ENCODE measurements at regions not wholly inside any gene's neighbourhood (a gene's known extent, or its start where the extent isn't known, plus 50 kb on each side); places are given as distances from the start of the nearest gene placed in this dataset.

DNA sequence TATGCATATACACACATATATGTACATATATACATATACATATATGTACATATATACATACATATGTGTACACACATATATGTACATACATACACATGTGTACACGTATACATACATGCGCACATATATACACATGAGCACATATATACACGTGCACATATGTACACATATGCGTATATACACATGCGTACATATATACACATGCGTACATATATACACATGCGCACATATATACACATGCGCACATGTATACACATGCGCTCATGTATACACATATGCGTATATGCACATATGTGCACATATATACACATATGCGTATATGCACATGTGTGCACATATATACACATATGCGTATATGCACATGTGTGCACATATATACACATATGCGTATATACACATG, 353.0 kb downstream of the EDEM1 start:
- no peak for DNase-seq (ENCODE audit: low read depth in 2 of 3, low spot score in 2 of 3)

DNA sequence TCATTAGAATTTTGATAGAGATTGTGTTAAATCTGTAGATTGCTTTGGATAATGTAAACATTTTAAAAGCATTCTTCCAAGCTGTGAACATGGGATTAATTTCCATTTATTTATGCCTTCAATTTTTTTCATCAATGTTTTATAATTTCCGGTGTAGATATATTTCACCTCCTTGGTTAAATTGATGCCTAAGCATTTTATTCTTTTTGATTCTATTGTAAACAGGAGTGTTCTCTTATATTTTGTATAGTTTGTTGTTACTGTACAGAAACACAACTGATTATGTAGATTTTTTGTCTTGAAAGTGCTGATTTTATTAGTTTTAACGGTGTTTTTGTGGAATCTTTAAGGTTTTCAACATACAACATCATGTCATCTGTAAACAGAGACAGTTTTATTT, 355.0 kb downstream of the EDEM1 start:
- no peak for DNase-seq (ENCODE audit: low read depth in 2 of 3, low spot score in 2 of 3)

DNA sequence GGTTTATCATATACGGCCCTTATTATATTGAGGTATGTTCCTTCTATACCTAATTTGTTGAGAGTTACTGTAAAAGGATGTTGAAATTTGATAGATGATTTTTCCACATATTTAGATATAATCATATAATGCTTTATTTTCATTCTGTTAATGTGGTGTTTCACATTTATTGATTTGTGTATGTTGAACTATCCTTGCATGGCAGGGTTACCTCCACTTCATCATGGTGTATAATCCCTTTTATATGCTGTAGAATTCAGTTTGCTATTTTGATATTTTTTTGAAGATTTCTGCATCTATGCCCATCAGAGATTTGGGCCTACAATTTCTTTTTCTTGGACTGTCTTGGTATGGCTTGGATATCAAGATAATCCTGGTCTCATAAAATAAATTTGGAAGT, 355.5 kb downstream of the EDEM1 start:
- DNase-seq (ENCODE audit: low read depth in 2 of 3, low spot score in 2 of 3) = no peak

DNA sequence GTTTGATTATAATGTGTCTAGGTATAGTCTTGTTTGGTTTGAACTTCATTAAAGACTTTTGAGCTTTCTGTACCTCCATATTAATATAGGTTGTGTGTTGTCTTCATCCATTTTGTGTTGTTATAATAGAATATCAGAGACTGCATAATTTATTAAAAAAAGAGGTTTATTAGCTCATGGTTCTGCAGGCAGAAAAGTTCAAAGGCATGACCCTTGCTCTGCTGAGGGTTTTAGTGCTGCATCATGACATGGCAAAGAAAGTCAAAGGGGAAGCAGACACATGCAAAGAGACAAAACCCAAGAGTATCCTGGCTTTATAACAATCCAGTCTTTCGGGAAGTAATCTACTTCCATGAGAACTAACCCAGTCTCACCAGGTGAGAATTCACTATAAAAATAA, 358.2 kb downstream of the EDEM1 start:
- no peak for DNase-seq (ENCODE audit: low read depth in 2 of 3, low spot score in 2 of 3)

DNA sequence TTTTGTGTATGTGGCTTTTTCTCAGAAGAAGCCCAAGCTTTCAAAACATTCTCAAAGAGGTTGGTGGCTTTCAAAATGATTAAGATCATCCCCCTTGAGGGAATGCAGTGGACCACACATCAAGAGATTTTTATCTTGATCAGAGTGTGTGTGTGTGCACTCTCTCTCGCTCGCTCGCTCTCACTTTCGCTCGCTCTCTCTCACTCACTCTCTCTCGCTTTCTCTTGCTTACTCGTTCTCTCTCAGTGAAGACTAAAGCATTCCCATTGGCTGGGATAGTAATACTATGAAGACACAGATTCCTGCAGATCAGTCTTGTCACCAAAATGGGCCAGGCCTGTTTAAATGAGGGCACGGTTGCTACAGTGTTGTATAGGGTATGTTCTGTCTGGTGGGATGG, 365.7 kb downstream of the EDEM1 start:
- no peak for DNase-seq (ENCODE audit: low read depth in 2 of 3, low spot score in 2 of 3)

DNA sequence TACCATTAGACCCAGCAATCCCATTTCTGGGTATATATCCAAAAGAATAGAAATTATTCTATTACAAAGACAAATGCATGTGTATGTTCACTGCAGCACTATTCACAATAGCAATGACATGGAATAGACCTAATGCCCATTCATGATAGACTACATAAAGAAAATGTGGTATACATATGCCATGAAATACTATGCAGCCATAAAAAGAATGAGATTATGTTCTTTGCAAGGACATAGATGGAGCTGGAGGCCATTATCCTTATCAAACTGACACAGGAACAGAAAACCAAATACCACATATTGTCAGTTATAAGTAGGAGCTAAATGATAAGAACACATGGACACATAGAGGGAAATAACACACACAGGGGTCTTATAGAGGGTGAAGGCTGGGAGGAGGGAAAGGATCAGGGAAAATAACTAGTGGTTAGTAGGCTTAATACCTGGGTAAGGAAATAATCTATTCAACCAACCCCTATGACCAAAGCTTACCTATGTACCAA, 366.8 kb downstream of the EDEM1 start:
- no peak for DNase-seq (ENCODE audit: low read depth in 2 of 3, low spot score in 2 of 3)

DNA sequence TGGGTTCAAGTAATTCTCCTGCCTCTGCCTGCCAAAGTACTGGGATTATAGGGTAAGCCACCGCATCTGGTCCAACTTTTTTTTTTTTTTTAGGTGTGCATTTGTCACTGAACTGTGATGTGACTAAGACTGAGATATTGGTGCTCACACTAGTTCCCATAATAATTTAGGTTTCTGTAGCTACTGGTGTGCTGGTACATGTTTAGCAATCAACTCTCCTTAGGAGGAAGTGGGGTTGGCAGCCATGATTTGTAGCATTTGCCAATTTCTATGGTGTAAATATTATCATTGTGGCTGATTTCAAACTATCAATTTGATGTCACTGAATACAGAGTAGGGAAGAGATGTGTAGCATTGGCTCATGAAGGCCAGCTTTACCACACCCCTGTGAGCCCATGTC, 372.7 kb downstream of the EDEM1 start:
- no peak for DNase-seq (ENCODE audit: low read depth in 2 of 3, low spot score in 2 of 3)

DNA sequence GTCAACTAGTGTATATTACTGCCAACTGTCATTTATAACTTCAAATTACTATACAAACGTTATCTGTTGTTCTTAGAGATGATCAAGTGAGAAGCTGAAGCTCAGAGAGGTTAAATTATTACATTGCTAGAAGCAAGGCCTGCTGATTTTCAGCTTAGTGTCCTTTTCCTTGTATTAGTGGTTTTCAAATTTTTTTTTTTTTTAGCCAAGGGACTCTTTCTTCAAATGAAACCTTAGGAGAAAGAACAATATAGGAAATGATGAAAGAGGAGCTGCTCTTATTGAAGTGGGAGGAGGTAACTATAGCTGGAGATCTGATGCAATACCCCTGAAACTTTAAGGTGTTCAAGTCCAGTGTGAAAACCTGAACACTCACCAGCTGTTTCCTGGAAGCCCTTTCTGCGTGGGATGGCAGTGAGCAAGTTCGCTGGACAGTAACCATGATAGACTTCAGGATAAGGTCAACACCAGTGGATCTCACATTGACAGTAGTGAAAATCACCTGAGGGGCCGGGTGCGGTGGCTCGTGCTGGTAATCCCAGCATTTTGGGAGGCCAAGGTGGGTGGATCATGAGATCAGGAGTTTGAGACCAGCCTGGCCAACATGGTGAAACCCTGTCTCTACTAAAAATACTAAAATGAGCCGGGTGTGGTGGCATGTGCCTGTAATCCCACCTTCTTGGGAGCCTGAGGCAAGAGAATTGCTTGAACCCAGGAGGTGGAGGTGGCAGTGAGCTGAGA, 376.2 kb downstream of the EDEM1 start:
- DNase-seq (ENCODE audit: low read depth in 2 of 3, low spot score in 2 of 3) = no peak

DNA sequence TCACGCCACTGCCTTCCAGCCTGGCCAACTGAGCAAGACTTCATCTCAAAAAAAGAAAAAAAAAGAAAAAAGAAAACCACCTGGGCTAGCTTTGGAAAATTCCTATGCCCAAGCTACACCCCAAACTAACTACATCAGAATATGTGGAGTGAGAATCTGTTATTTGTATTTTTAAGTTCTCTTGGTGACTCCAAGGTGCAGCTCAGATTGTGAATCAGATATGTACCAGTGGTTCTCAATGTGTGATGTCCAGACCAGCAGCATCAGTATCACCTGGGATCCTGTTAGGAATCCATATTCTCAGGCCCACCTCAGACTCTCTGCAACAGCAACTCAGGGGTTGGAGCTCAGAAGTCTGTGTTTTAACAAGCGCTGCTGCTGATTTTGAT, 376.8 kb downstream of the EDEM1 start:
- no peak for DNase-seq (ENCODE audit: low read depth in 2 of 3, low spot score in 2 of 3)

DNA sequence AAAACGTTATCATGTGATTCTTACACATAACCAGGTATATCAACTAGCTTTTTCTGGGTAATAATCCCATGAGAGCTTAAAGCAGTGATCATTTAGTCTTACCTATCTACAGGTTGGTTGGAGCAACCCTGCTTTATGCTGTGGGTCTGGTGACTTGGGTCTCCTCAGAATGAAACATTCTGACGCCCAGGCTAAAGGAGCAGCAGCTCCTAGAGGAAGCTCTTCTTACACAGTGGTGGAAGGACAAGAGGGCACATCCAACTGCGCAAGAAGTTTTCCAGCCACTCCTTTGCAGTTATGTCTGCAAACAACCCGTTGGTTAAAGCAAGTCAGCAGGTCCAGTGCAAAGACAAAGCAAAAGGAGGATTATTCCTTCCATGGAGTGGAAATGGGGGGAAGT, 377.5 kb downstream of the EDEM1 start:
- no peak for DNase-seq (ENCODE audit: low read depth in 2 of 3, low spot score in 2 of 3)

DNA sequence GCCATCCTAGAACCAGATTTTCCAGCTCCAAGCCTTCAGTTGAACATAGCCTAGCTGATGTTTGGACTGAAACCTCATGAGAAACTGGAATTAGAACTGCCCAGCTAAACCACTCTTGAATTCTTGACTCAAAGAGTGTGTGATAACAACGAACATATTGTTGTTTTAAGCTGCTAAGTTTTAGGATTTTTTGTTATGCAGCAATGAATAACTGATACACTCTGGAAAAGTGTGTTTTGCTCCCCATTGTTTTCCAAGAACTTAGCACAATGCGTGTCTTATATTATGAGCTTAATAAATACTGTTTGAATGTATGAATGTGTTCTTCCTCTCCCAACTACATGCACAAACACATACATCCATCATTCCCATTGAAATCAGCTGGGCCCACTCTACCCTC, 379.6 kb downstream of the EDEM1 start:
- DNase-seq (ENCODE audit: low read depth in 2 of 3, low spot score in 2 of 3) = no peak

DNA sequence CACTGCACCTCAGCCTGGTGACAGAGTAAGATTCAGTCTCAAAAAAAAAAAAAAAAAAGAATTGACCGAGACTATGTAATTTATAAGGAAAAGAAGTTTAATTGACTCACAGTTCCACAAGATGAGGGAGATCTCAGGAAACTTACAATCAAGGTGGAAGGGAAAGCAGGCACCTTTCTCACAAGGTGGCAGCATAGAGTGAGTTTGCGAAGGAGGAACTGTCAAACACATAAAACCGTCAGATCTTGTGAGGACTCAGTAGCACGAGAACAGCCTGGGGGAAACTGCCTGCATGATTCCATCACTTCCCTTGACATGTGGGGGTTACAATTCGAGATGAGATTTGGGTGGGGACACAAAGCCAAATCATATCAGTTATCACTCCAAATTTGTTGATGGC, 380.9 kb downstream of the EDEM1 start:
- DNase-seq (ENCODE audit: low read depth in 2 of 3, low spot score in 2 of 3) = no peak

DNA sequence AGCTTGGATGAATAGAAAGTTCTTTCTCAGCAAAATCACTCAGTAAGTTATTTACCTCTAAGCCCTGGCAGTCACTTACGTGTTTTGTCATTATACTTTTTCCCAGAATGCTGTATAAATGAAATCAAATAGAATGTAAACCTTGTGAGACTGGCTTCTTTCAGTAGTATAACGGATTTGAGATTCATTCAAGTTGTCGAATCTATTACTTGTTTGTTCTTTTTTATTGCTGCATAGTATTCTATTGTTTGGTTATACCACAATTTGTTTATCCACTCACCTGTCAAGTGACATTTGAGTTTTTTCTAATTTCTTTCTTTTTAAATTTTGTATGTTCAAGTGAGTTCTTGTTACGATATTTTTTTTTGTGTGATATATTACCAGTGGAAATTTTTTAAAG, 381.6 kb downstream of the EDEM1 start:
- DNase-seq (ENCODE audit: low read depth in 2 of 3, low spot score in 2 of 3) = no peak

DNA sequence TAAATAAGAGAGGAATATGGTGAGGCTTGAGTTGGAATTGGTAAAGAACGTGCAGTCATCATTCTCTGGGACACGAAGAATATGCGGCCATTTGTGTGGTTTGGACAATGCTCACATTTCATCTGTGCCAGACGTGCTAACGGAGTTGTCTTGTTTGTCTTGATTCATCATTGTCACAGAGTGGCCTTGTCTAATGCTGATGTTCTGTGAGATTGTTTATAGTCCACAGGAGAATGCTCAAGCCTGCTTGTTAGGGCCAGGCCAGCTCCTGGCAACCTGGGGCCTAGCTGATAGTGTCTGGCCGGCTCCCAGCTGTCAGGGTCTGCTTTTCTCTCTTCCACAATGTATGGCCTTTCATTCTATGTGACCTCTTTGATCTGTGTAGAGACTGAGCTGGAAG, 384.7 kb downstream of the EDEM1 start:
- no peak for DNase-seq (ENCODE audit: low read depth in 2 of 3, low spot score in 2 of 3)

DNA sequence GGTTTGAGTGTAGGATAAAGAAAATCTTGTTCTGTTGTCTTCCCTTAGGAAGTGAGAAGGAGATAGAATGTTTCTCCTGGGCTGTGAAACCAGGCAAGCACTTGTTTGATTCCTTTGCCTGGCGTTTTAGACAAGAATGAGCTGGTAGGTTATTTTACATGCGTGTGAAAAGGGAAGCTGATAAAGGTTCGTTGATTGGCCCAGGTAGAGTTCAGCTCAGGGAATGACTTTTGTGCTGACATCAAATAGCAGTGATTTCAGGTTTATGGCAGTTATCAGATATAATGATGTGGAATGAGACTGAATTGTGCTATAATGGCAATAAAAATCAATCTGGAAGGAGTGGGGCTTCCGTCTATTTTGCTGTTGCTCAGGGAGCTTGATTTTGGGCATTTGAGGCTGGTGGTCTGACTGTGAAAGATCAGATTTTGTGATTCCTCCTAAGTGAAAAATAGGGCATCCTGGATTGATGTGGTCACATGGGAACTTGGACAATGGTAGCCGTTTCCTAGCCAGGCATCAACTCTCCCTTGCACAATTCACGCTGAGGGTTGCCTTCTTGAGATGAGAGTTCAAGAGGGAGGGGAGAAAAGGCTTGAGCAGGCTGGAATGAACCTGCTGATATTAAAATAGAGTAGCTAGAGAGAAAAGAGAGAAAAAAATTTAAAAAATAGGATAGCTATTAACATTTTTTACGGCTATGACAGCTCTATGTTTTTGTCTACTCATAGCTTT, 388.9 kb downstream of the EDEM1 start:
- no peak for DNase-seq (ENCODE audit: low read depth in 2 of 3, low spot score in 2 of 3)

DNA sequence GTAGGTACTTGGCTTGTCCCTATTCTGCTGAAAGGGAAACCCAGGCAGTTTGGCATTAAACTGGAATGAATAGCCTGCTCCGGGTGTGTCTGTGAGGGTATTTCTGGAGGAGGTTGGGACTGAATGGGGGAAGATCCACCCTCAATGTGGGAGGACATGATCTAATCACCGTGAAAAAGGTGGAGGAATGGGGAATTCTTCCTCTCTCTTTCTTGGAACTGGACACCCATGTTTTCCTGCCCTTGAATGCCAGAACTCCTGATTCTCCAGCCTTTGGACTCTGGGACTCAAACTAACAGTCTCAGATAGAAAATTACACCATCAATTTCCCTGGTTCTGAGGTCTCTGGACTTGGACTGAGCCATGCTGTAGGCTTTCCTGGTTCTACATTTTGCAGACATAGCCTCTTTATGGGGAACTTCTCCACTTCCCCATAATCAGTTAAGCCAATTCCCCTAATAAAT, 391.7 kb downstream of the EDEM1 start:
- no peak for DNase-seq (ENCODE audit: low read depth in 2 of 3, low spot score in 2 of 3)

DNA sequence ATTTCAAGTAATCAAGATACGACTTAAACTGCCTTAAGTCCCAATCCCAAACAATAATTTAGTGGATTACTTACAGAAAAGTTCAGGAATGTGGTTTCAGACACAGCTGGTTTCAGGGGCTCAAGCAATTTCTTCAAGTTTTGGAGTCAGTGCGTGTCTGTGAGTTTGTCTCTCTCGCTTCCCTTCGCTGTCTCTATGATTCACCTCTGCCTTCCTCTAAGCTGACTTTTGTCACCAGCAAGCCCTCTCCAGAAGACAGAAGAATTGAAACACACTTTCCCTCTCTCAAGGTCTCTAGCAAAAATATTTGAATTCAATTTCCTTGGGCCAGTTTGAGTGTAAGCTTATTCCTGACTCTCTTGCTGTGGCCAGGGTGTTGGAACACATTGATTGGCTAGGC, 392.4 kb downstream of the EDEM1 start:
- DNase-seq (ENCODE audit: low read depth in 2 of 3, low spot score in 2 of 3) = no peak

DNA sequence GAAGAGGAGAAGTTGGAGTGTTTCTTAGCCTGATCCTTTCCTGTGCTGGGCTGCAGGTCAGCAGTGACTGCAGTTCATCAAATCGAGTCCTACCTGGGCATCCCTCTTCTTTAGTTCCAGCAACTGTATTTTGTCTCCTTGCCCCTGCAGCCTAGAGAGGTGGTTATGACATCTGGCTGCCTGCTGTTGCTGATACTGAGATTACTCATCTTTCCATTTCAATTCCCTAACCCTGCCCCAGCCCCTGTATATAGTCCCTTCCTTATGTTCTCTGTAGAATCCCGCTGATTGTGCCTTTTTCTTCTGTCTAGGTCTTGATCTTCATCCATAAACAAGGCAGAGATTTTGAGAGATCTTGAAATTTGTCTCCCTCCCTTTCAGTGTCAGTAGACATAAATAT, 393.3 kb downstream of the EDEM1 start:
- no peak for DNase-seq (ENCODE audit: low read depth in 2 of 3, low spot score in 2 of 3)

DNA sequence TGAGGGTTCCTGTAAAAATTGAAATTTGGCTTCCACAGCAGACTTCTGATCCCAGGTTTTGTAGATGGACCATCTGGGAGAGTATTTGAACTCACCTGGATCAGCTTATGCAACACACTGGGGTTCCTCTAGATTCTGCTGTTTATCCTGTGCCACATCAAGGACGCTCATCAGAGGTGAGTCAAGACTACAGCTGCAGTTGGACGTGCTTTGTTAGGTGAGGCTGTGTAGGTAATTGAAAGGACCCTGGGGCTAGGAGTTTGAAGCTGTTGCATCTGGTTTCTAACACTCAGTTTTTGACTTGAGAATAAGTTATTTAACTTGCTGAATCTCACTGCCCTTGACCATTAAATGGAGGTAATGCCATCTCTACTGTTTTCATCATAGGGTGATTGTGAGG, 394.2 kb downstream of the EDEM1 start:
- DNase-seq (ENCODE audit: low read depth in 2 of 3, low spot score in 2 of 3) = no peak

DNA sequence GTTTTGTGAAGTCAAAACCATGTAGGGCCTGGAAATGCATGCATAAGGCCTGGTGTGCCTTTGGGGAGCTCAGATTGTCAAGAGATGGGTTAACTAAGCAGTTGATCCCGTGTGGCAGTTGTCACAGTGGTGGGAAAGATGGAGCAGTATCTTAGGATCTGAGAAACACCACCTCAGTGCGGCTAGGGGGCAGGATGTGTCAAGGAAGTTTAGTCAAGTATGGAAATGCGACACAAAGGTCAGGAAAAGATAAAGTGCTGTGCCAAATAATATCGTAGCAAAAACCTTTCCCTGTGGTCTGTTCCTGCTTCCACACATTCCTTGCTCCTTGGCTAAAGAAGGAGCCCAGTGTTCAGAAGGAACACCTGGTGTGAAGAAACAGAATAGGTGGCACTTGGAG, 396.4 kb downstream of the EDEM1 start:
- DNase-seq (ENCODE audit: low read depth in 2 of 3, low spot score in 2 of 3) = no peak

DNA sequence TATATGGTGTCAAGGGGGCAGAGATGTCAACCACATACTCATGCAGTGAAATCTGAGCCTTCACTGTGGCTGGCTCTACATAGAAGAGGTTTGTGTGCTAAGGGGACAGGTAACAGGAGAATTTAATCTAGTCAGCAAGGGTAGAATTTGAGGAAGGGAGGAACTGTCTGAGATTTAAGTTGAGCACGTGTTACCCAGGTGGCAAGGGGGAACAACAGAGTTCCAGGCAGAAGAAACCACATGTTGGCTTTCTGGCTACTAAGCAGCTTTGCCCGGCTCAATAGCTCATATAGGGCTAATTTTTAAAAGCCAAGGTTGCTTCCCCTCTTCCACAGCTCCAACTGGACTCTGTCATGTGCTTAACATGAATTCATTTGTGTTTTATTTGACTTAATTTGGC, 397.6 kb downstream of the EDEM1 start:
- DNase-seq (ENCODE audit: low read depth in 2 of 3, low spot score in 2 of 3) = no peak

DNA sequence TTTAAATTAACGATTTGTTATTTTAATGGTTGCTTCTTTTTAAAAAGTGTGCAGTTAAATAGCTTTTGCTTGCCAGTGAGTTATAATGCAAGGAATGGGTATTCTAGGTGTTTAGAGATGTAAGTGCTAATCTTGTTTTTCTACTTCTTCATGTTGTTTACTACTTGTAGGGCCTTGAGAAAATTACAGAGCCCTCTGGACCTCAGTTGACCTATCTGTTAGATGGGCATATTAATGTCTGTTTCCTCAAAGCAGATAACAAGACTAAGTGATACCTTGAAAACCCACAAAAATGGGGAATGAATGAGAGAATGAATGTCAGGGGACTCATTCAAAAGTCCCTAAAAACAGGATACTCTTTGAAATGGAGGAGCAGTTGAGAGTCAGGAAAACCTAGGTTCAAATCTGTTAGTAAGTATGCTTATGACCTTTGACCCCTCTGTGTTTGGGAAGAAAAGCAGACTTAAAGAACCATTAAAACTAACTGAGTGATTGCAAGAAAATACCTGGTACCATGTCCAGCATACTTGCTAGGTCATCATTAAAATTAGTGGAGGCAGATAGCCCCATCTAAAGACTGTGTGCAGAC, 419.5 kb downstream of the EDEM1 start:
- DNase-seq (ENCODE audit: low read depth in 2 of 3, low spot score in 2 of 3) = no peak

Data from activated CD8-positive, alpha-beta memory T cell treated with anti-CD3 and anti-CD28 coated beads for 48 hours (primary cell).